ENCODE measurements at regions not wholly inside any gene's neighbourhood (a gene's known extent, or its start where the extent isn't known, plus 50 kb on each side); places are given as distances from the start of the nearest gene placed in this dataset.

GRCh38 chr7:67696124-67696523 lies 699.5 kb downstream of the TYW1 start:
- Histone ChIP-seq H3K79me2 (ENCODE audit: insufficient read depth, low read length) (no peaks in the 10 kb centered on the region), H2AFZ (ENCODE audit: low read length) (no peak overlapping the region), H3K9me3 (ENCODE audit: low read depth, low read length) (no peaks in the 10 kb centered on the region), H3K27me3 (ENCODE audit: insufficient read depth, low read length) (no peaks in the 10 kb centered on the region), H4K20me1 (ENCODE audit: insufficient read depth, low read length) (no peaks in the 10 kb centered on the region), H3K36me3 (ENCODE audit: insufficient read depth, low read length) (no peaks in the 10 kb centered on the region), H3K4me3 (ENCODE audit: insufficient read depth, low read length) (no peak overlapping the region), H3K27ac (ENCODE audit: low read depth, low read length) (no peak overlapping the region), H3K4me2 (ENCODE audit: insufficient read depth, low read length) (no peak overlapping the region), H3K4me1 (ENCODE audit: insufficient read depth, low read length) (no peaks in the 10 kb centered on the region)
- DNase-seq (ENCODE audit: insufficient read length, low spot score, missing footprints): no peak
- no peak for TF ChIP-seq CTCF (IDR thresholded peaks at IDR 0.05; ENCODE audit: extremely low read depth, low read depth, low read length)

- Histone ChIP-seq H3K36me3 (ENCODE audit: insufficient read depth, low read length) (no peaks in the 10 kb centered on the region), H2AFZ (ENCODE audit: low read length) (no peak overlapping the region), H4K20me1 (ENCODE audit: insufficient read depth, low read length) (no peaks in the 10 kb centered on the region), H3K4me2 (ENCODE audit: insufficient read depth, low read length) (no peak overlapping the region), H3K27me3 (ENCODE audit: insufficient read depth, low read length) (no peaks in the 10 kb centered on the region), H3K27ac (ENCODE audit: low read depth, low read length) (no peak overlapping the region), H3K79me2 (ENCODE audit: insufficient read depth, low read length) (no peaks in the 10 kb centered on the region), H3K4me1 (ENCODE audit: insufficient read depth, low read length) (no peaks in the 10 kb centered on the region), H3K9me3 (ENCODE audit: low read depth, low read length) (no peaks in the 10 kb centered on the region), H3K4me3 (ENCODE audit: insufficient read depth, low read length) (no peak overlapping the region)
- TF ChIP-seq CTCF (IDR thresholded peaks at IDR 0.05; ENCODE audit: extremely low read depth, low read depth, low read length): no peak
- DNase-seq (ENCODE audit: insufficient read length, low spot score, missing footprints): no peak
These were observed 700.2 kb downstream of the TYW1 start for GRCh38 chr7:67696878-67697277.

GRCh38 chr7:67698354-67698753 lies 701.7 kb downstream of the TYW1 start:
- no peaks in the 10 kb centered on the region for H3K4me1 ChIP-seq (ENCODE audit: insufficient read depth, low read length)
- H2AFZ ChIP-seq (ENCODE audit: low read length): no peak overlapping the region
- H4K20me1 ChIP-seq (ENCODE audit: insufficient read depth, low read length): no peaks in the 10 kb centered on the region
- H3K36me3 ChIP-seq (ENCODE audit: insufficient read depth, low read length): no peaks in the 10 kb centered on the region
- no peak for DNase-seq (ENCODE audit: insufficient read length, low spot score, missing footprints)
- no peak overlapping the region for H3K4me2 ChIP-seq (ENCODE audit: insufficient read depth, low read length)
- no peaks in the 10 kb centered on the region for H3K9me3 ChIP-seq (ENCODE audit: low read depth, low read length)
- TF ChIP-seq CTCF (IDR thresholded peaks at IDR 0.05; ENCODE audit: extremely low read depth, low read depth, low read length): no peak
- H3K27me3 ChIP-seq (ENCODE audit: insufficient read depth, low read length): no peaks in the 10 kb centered on the region
- no peak overlapping the region for H3K4me3 ChIP-seq (ENCODE audit: insufficient read depth, low read length)
- no peaks in the 10 kb centered on the region for H3K79me2 ChIP-seq (ENCODE audit: insufficient read depth, low read length)
- H3K27ac ChIP-seq (ENCODE audit: low read depth, low read length): no peak overlapping the region

- Histone ChIP-seq H3K27ac (ENCODE audit: low read depth, low read length) (no peak overlapping the region), H3K27me3 (ENCODE audit: insufficient read depth, low read length) (no peaks in the 10 kb centered on the region), H3K4me3 (ENCODE audit: insufficient read depth, low read length) (no peak overlapping the region), H3K4me1 (ENCODE audit: insufficient read depth, low read length) (no peaks in the 10 kb centered on the region), H2AFZ (ENCODE audit: low read length) (no peak overlapping the region), H3K4me2 (ENCODE audit: insufficient read depth, low read length) (no peak overlapping the region), H3K36me3 (ENCODE audit: insufficient read depth, low read length) (no peaks in the 10 kb centered on the region), H4K20me1 (ENCODE audit: insufficient read depth, low read length) (no peaks in the 10 kb centered on the region), H3K9me3 (ENCODE audit: low read depth, low read length) (no peaks in the 10 kb centered on the region), H3K79me2 (ENCODE audit: insufficient read depth, low read length) (no peaks in the 10 kb centered on the region)
- no peak for DNase-seq (ENCODE audit: insufficient read length, low spot score, missing footprints)
- no peak for TF ChIP-seq CTCF (IDR thresholded peaks at IDR 0.05; ENCODE audit: extremely low read depth, low read depth, low read length)
These were observed 709.2 kb downstream of the TYW1 start for GRCh38 chr7:67705850-67706249.

All from osteoblast (primary cell).